Osteoblast (primary cell): ENCODE measurements at regions not wholly inside any gene's neighbourhood (a gene's known extent, or its start where the extent isn't known, plus 50 kb on each side); places are given as distances from the start of the nearest gene placed in this dataset.

Experiments
- DNase-seq: peaks from one replicate; pipeline ENCODE4 v3.0.0; 2011; ENCODE audit warnings: low spot score, mixed read lengths; ENCODE audit not compliant: insufficient read length; ENCODE audit errors: missing footprints
- H2AFZ ChIP-seq: 2 replicates; pipeline ENCODE4 v1.6.0; 2011; ENCODE audit warnings: mild to moderate bottlenecking, low read length
- H3K27ac ChIP-seq: 2 replicates; pipeline ENCODE4 v1.5.1; 2011; ENCODE audit warnings: mild to moderate bottlenecking, low read depth, low read length, moderate library complexity
- H3K27me3 ChIP-seq: 2 replicates; pipeline ENCODE4 v1.6.0; 2012; ENCODE audit warnings: mild to moderate bottlenecking, control low read depth, inconsistent platforms, low read length, moderate library complexity; ENCODE audit not compliant: insufficient read depth
- H3K36me3 ChIP-seq: 2 replicates; pipeline ENCODE4 v1.5.1; 2011; ENCODE audit warnings: mild to moderate bottlenecking, low read length, control low read depth, moderate library complexity; ENCODE audit not compliant: insufficient read depth
- H3K4me1 ChIP-seq: 2 replicates; pipeline ENCODE4 v1.5.1; 2011; ENCODE audit warnings: mild to moderate bottlenecking, low read length, control low read depth, moderate library complexity; ENCODE audit not compliant: insufficient read depth
- H3K4me2 ChIP-seq: 2 replicates; pipeline ENCODE4 v1.6.0; 2011; ENCODE audit warnings: mild to moderate bottlenecking, low read length; ENCODE audit not compliant: insufficient read depth
- H3K4me3 ChIP-seq: fragments of 200-600 bp; sonication (generic); 3 replicates; pipeline ENCODE4 v1.5.1; 2012; ENCODE audit warnings: mild to moderate bottlenecking, low read length, inconsistent platforms; ENCODE audit not compliant: insufficient read depth
- H3K79me2 ChIP-seq: 2 replicates; pipeline ENCODE4 v1.6.0; 2012; ENCODE audit warnings: mild to moderate bottlenecking, low read length, control low read depth, inconsistent platforms; ENCODE audit not compliant: insufficient read depth
- H3K9me3 ChIP-seq: 2 replicates; pipeline ENCODE4 v1.5.1; 2011; ENCODE audit warnings: low read depth, low read length, control low read depth
- H4K20me1 ChIP-seq: 2 replicates; pipeline ENCODE4 v1.6.0; 2012; ENCODE audit warnings: mild to moderate bottlenecking, low read length, control low read depth; ENCODE audit not compliant: insufficient read depth
- CTCF ChIP-seq: IDR thresholded peaks from 2 replicates; pipeline ENCODE4 v1.5.1; 2011; ENCODE audit warnings: mild to moderate bottlenecking, low read depth, low read length, moderate library complexity; ENCODE audit errors: extremely low read depth

- H3K27ac ChIP-seq: no peak overlapping the region
- no peaks in the 10 kb centered on the region for H3K9me3 ChIP-seq
- no peak for DNase-seq
- no peaks in the 10 kb centered on the region for H3K27me3 ChIP-seq
- no peak overlapping the region for H3K4me3 ChIP-seq
- no peak overlapping the region for H2AFZ ChIP-seq
- no peaks in the 10 kb centered on the region for H3K79me2 ChIP-seq
- no peak for TF ChIP-seq CTCF
- H3K36me3 ChIP-seq: no peaks in the 10 kb centered on the region
- no peak overlapping the region for H3K4me2 ChIP-seq
- H4K20me1 ChIP-seq: no peaks in the 10 kb centered on the region
- no peaks in the 10 kb centered on the region for H3K4me1 ChIP-seq
Observed at GRCh38 chr16:52816993-52817392, 235.7 kb downstream of the CHD9NB start.

GRCh38 chr16:52812678-52813556 lies 239.8 kb downstream of the CHD9NB start:
- H2AFZ ChIP-seq: no peak overlapping the region
- no peak overlapping the region for H3K4me2 ChIP-seq
- no peak for DNase-seq

DNA sequence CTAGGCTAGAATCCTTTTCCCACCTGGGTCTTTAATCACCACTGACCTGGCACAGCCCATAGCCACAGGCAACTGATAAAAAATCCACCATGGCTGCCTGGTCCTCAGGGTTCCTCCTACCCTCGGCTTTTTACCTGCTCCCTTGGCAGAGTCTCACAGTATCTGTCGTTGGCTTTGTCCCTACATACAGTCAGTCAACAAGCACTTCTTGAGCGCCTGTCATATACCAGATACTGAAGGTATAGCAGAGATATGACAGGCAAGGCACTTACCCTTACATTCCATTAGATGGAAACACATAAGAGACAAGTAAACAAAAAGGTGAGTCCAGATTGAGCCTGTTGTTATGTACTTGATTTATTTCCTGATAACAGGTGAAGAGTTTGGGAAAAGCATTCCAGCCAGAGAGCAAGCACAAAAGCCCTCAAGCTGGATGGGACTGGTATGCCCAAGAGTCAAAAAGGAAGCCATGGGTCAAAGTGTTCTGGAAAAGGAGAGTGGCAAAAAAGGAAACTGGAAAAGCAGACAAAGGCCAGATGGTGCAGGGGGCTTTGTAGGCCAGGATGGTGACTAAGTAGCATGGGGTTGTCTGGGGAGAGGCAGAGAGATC lies 247.0 kb downstream of the CHD9NB start:
- no peak for DNase-seq
- Histone ChIP-seq H3K4me1 (no peaks in the 10 kb centered on the region), H3K27me3 (no peaks in the 10 kb centered on the region), H3K9me3 (no peaks in the 10 kb centered on the region), H3K4me2 (no peak overlapping the region), H2AFZ (no peak overlapping the region), H3K36me3 (no peaks in the 10 kb centered on the region), H3K27ac (no peak overlapping the region), H4K20me1 (no peaks in the 10 kb centered on the region), H3K79me2 (no peaks in the 10 kb centered on the region), H3K4me3 (no peak overlapping the region)
- no peak for TF ChIP-seq CTCF

More at GRCh38 chr16:52812678-52813556, 239.8 kb downstream of the CHD9NB start:
- Histone ChIP-seq H3K4me1 (no peaks in the 10 kb centered on the region), H3K27ac (no peak overlapping the region), H3K36me3 (no peaks in the 10 kb centered on the region), H3K79me2 (no peaks in the 10 kb centered on the region), H3K27me3 (no peaks in the 10 kb centered on the region), H3K9me3 (no peaks in the 10 kb centered on the region), H3K4me3 (no peak overlapping the region), H4K20me1 (no peaks in the 10 kb centered on the region)
- no peak for TF ChIP-seq CTCF

- Histone ChIP-seq H3K4me1 (no peaks in the 10 kb centered on the region), H3K4me2 (no peak overlapping the region), H3K27ac (no peak overlapping the region), H2AFZ (no peak overlapping the region), H4K20me1 (no peaks in the 10 kb centered on the region), H3K4me3 (no peak overlapping the region), H3K27me3 (no peaks in the 10 kb centered on the region), H3K9me3 (no peaks in the 10 kb centered on the region), H3K79me2 (no peaks in the 10 kb centered on the region), H3K36me3 (no peaks in the 10 kb centered on the region)
- no peak for TF ChIP-seq CTCF
- no peak for DNase-seq
Observed at GRCh38 chr16:52800432-52800831, 252.3 kb downstream of the CHD9NB start.
